ENCODE measurements at regions not wholly inside any gene's neighbourhood (a gene's known extent, or its start where the extent isn't known, plus 50 kb on each side); places are given as distances from the start of the nearest gene placed in this dataset.

- no peak for TF ChIP-seq GATA3 (IDR thresholded peaks at IDR 0.05; ENCODE audit: low read depth, low read length)
- TF ChIP-seq GATA2 (IDR thresholded peaks at IDR 0.05; ENCODE audit: low read depth, low read length): no peak
Observed at GRCh38 chr13:63497601-63498000, 2082.0 kb upstream of the PCDH20 start.

- TF ChIP-seq GATA2 (IDR thresholded peaks at IDR 0.05; ENCODE audit: low read depth, low read length) (no peak), GATA3 (IDR thresholded peaks at IDR 0.05; ENCODE audit: low read depth, low read length) (no peak)
Observed at GRCh38 chr13:63492604-63493003, 2077.0 kb upstream of the PCDH20 start.

GRCh38 chr13:63490149-63490548, 2074.5 kb upstream of the PCDH20 start:
- TF ChIP-seq GATA2 (IDR thresholded peaks at IDR 0.05; ENCODE audit: low read depth, low read length) (no peak), GATA3 (IDR thresholded peaks at IDR 0.05; ENCODE audit: low read depth, low read length) (no peak)

- TF ChIP-seq GATA3 (IDR thresholded peaks at IDR 0.05; ENCODE audit: low read depth, low read length) (no peak), GATA2 (IDR thresholded peaks at IDR 0.05; ENCODE audit: low read depth, low read length) (no peak)
Observed at GRCh38 chr13:63481334-63481733, 2065.7 kb upstream of the PCDH20 start.

GRCh38 chr13:63472711-63473110, 2057.1 kb upstream of the PCDH20 start:
- TF ChIP-seq GATA2 (IDR thresholded peaks at IDR 0.05; ENCODE audit: low read depth, low read length) (no peak), GATA3 (IDR thresholded peaks at IDR 0.05; ENCODE audit: low read depth, low read length) (no peak)

GRCh38 chr13:63463782-63464610, 2048.3 kb upstream of the PCDH20 start:
- no peak for TF ChIP-seq GATA2 (IDR thresholded peaks at IDR 0.05; ENCODE audit: low read depth, low read length)
- no peak for TF ChIP-seq GATA3 (IDR thresholded peaks at IDR 0.05; ENCODE audit: low read depth, low read length)

GRCh38 chr13:63460462-63461090, 2044.9 kb upstream of the PCDH20 start:
- no peak for TF ChIP-seq GATA2 (IDR thresholded peaks at IDR 0.05; ENCODE audit: low read depth, low read length)
- no peak for TF ChIP-seq GATA3 (IDR thresholded peaks at IDR 0.05; ENCODE audit: low read depth, low read length)

GRCh38 chr13:63457186-63457585, 2041.5 kb upstream of the PCDH20 start:
- no peak for TF ChIP-seq GATA2 (IDR thresholded peaks at IDR 0.05; ENCODE audit: low read depth, low read length)
- no peak for TF ChIP-seq GATA3 (IDR thresholded peaks at IDR 0.05; ENCODE audit: low read depth, low read length)

- TF ChIP-seq GATA2 (IDR thresholded peaks at IDR 0.05; ENCODE audit: low read depth, low read length): no peak
- TF ChIP-seq GATA3 (IDR thresholded peaks at IDR 0.05; ENCODE audit: low read depth, low read length): no peak
Observed at GRCh38 chr13:63455938-63456337, 2040.3 kb upstream of the PCDH20 start.

GRCh38 chr13:63449550-63449949, 2033.9 kb upstream of the PCDH20 start:
- no peak for TF ChIP-seq GATA3 (IDR thresholded peaks at IDR 0.05; ENCODE audit: low read depth, low read length)
- no peak for TF ChIP-seq GATA2 (IDR thresholded peaks at IDR 0.05; ENCODE audit: low read depth, low read length)

- TF ChIP-seq GATA2 (IDR thresholded peaks at IDR 0.05; ENCODE audit: low read depth, low read length): no peak
- no peak for TF ChIP-seq GATA3 (IDR thresholded peaks at IDR 0.05; ENCODE audit: low read depth, low read length)
Observed at GRCh38 chr13:63448692-63449091, 2033.0 kb upstream of the PCDH20 start.

GRCh38 chr13:63446329-63446728, 2030.7 kb upstream of the PCDH20 start:
- TF ChIP-seq GATA3 (IDR thresholded peaks at IDR 0.05; ENCODE audit: low read depth, low read length) (no peak), GATA2 (IDR thresholded peaks at IDR 0.05; ENCODE audit: low read depth, low read length) (no peak)

GRCh38 chr13:63438951-63439350, 2023.3 kb upstream of the PCDH20 start:
- no peak for TF ChIP-seq GATA2 (IDR thresholded peaks at IDR 0.05; ENCODE audit: low read depth, low read length)
- TF ChIP-seq GATA3 (IDR thresholded peaks at IDR 0.05; ENCODE audit: low read depth, low read length): no peak

GRCh38 chr13:63436325-63436668, 2020.6 kb upstream of the PCDH20 start:
- TF ChIP-seq GATA2 (IDR thresholded peaks at IDR 0.05; ENCODE audit: low read depth, low read length) (no peak), GATA3 (IDR thresholded peaks at IDR 0.05; ENCODE audit: low read depth, low read length) (no peak)

- TF ChIP-seq GATA3 (IDR thresholded peaks at IDR 0.05; ENCODE audit: low read depth, low read length) (no peak), GATA2 (IDR thresholded peaks at IDR 0.05; ENCODE audit: low read depth, low read length) (no peak)
Observed at GRCh38 chr13:63435667-63436324, 2020.1 kb upstream of the PCDH20 start.
